22Rv1 (cell line): ENCODE measurements at regions not wholly inside any gene's neighbourhood (a gene's known extent, or its start where the extent isn't known, plus 50 kb on each side); places are given as distances from the start of the nearest gene placed in this dataset.

ENCODE experiments used
- ZFX ChIP-seq: fragments of 450-650 bp; IDR thresholded peaks from 2 replicates; pipeline ENCODE4 v1.6.1; 2017; ENCODE audit warnings: antibody characterized with exemption, borderline replicate concordance
- TF ChIP-seq, protein P1 (sequence below): fragments of 450-650 bp; IDR thresholded peaks from 2 replicates; pipeline ENCODE4 v1.5.1; 2017; ENCODE audit warnings: mild to moderate bottlenecking

DNA sequence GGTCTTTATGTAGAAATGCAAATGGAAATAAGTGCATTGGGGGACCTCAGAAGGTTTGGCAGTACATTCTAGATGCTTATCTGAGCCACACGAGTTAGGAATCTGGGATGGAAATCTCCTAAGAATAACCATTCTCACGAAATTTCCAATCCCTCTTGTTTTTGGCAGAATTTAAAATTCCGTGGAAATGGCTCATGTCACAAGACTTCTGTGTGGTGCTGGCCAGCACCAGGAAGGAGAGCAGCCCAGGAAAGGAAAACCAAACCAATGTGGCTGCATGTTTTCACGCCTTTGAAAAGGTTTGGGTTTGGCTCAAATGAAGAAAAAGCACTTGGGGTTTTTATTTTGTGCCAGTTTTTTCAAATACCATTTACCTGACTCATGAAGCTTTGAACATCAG is 80.1 kb upstream of the KCNK2 start:
- TF ChIP-seq, protein P1, sequence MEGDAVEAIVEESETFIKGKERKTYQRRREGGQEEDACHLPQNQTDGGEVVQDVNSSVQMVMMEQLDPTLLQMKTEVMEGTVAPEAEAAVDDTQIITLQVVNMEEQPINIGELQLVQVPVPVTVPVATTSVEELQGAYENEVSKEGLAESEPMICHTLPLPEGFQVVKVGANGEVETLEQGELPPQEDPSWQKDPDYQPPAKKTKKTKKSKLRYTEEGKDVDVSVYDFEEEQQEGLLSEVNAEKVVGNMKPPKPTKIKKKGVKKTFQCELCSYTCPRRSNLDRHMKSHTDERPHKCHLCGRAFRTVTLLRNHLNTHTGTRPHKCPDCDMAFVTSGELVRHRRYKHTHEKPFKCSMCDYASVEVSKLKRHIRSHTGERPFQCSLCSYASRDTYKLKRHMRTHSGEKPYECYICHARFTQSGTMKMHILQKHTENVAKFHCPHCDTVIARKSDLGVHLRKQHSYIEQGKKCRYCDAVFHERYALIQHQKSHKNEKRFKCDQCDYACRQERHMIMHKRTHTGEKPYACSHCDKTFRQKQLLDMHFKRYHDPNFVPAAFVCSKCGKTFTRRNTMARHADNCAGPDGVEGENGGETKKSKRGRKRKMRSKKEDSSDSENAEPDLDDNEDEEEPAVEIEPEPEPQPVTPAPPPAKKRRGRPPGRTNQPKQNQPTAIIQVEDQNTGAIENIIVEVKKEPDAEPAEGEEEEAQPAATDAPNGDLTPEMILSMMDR = no peak
- no peak for TF ChIP-seq ZFX
